Gastroesophageal sphincter (tissue), 4 donors: ENCODE measurements at regions not wholly inside any gene's neighbourhood (a gene's known extent, or its start where the extent isn't known, plus 50 kb on each side); places are given as distances from the start of the nearest gene placed in this dataset.

Experiments used
- ATAC-seq: fragments of 150-250 bp; one replicate; pipeline ENCODE4 v1.9.1; 2016; ENCODE audit warnings: mild to moderate bottlenecking, moderate library complexity
- H3K27ac ChIP-seq, 4 donors: fragments of 200-600 bp; sonication (generic) in 3 of 4; 1 replicate in 3 of 4; 2 replicates in 1 of 4; pipeline ENCODE4 v1.5.1; 2016 to 2019
- H3K27me3 ChIP-seq: fragments of 200-600 bp; sonication (generic); one replicate; pipeline ENCODE4 v1.5.1; 2019
- H3K36me3 ChIP-seq, 2 donors: fragments of 200-600 bp; sonication (generic); one replicate each; pipeline ENCODE4 v1.5.1; 2019; ENCODE audit warnings: control low read depth in 1 of 2
- H3K4me1 ChIP-seq, 3 donors: fragments of 200-600 bp; sonication (generic); 1 replicate in 2 of 3; 2 replicates in 1 of 3; pipeline ENCODE4 v1.5.1; 2016 to 2019; ENCODE audit warnings: control low read depth in 2 of 3
- H3K4me3 ChIP-seq, 2 donors: fragments of 200-600 bp; sonication (generic); one replicate each; pipeline ENCODE4 v1.5.1; 2019; ENCODE audit warnings: mild to moderate bottlenecking in 1 of 2, moderate library complexity in 1 of 2
- H3K9me3 ChIP-seq, 3 donors: fragments of 200-600 bp; sonication (generic); one replicate each; pipeline ENCODE4 v1.5.1; 2017 to 2019; ENCODE audit warnings: control low read depth in 2 of 3
- CTCF ChIP-seq, 4 experiments: fragments of 200-600 bp in 2 of 4; fragments of 450-650 bp in 2 of 4; sonication (generic) in 1 of 4; IDR thresholded peaks; one replicate each; pipeline ENCODE4 v1.5.1; 2017 to 2019; ENCODE audit warnings: antibody characterized with exemption in 4 of 4, mild to moderate bottlenecking in 2 of 4, moderate library complexity in 2 of 4
- EP300 ChIP-seq: sonication (generic); formaldehyde crosslinking; IDR thresholded peaks from one replicate; pipeline ENCODE4 v1.6.1; 2017; ENCODE audit warnings: antibody characterized with exemption, mild to moderate bottlenecking
- POLR2A ChIP-seq, 2 donors: fragments of 450-650 bp; IDR thresholded peaks; one replicate each; pipeline ENCODE4 v1.6.1; 2017; ENCODE audit warnings: antibody characterized with exemption in 2 of 2, mild to moderate bottlenecking in 2 of 2, moderate library complexity in 1 of 2
- POLR2AphosphoS5 ChIP-seq: sonication (generic); formaldehyde crosslinking; IDR thresholded peaks from one replicate; pipeline ENCODE4 v1.6.1; 2017; ENCODE audit warnings: antibody characterized with exemption
- whole genome bisulfite sequencing, 2 donors: methylation state at CpG; one replicate each; pipeline ENCODE4 v1.1.5; 2018; ENCODE audit warnings: low coverage in 1 of 2; 5-methylcytosine and 5-hydroxymethylcytosine counted together

DNA sequence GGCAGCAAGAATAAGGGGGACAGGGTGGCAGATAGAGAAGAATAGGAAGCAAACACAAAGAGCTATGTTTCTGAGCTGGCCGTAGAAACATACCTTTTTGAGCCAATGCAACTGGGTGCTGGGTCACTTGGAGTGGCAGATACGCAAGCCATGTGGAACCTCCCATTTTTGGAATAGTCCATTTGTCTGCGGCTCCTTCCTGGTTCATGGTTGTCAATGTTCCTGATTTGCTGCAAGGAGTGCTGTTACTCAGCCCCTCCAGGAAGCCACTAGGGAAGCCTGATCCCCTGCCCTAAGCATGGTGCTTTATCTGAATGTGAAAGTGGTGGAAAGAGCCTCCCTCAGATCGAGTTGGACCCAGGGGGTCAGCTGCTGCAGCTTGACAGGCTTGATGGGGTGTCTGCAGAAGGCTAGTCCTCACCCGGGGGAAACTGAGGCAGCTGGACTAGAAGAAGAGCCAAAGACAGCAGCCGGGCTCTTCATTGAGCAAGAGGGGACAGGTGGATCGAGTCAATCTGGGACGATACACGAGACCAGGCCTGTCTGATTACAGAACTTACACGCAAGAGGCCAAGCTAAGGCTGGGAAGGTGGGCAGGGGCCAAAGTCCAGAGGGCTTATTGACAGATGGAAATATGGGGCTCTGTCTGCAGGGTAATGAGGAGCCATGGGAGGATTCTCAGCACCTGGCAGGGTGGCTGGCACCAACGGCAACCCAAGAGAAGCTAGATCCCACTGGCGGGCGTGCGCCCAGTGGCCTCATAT is 57.4 kb upstream of the CTNNBL1 start:
- Histone ChIP-seq H3K36me3 (no peaks in the 10 kb centered on the region), H3K9me3 (peaks cover 0 to 37% (median 0%) of the 10 kb centered on the region in 3 donors), H3K4me3 (no peak overlapping the region), H3K27ac (no peak overlapping the region), H3K4me1 (no peaks in the 10 kb centered on the region), H3K27me3 (peaks cover 91% of the 10 kb centered on the region)
- 79 to 90% methylated on average over 5 to 8 of the region's 14 CpGs for WGBS, 2 donors
- TF ChIP-seq EP300 (no peak), CTCF (IDR thresholded peaks at IDR 0.05) (no peak), POLR2A (IDR thresholded peaks at IDR 0.05) (no peak), POLR2AphosphoS5 (no peak)
- no peak for ATAC-seq

DNA sequence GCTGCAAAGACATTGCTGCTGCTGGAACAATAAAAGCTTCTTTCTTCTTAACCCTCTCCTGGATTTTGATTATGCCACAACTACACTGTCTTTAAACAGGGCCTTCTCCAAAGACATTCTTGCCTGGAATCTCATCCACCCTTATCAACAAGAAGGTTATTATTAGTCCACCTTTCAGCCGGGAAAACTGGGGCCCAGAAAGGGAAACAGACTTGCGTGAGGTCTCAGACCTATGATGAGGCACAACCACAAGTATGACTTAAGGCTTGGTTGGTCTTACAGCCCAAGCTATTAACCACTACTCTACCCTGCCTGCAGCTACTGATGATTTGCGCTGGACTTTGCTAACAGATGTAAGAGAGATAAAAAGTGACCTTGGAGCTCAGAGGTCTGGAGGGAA is 62.8 kb upstream of the CTNNBL1 start:
- TF ChIP-seq EP300, result no peak
- no peak for TF ChIP-seq POLR2AphosphoS5
- H3K9me3 ChIP-seq, result peaks cover 0 to 24% (median 0%) of the 10 kb centered on the region in 3 donors
- ATAC-seq, result no peak
- no peaks in the 10 kb centered on the region for H3K36me3 ChIP-seq
- peaks cover 93% of the 10 kb centered on the region for H3K27me3 ChIP-seq
- no peak overlapping the region for H3K27ac ChIP-seq
- WGBS, 2 donors, result 54 to 60% methylated on average over 2 to 3 of the region's 3 CpGs
- H3K4me3 ChIP-seq, result no peak overlapping the region
- H3K4me1 ChIP-seq, result no peaks in the 10 kb centered on the region

- H3K27me3 ChIP-seq, result peaks cover 96% of the 10 kb centered on the region
- H3K4me3 ChIP-seq, result no peak overlapping the region
- H3K36me3 ChIP-seq, result no peaks in the 10 kb centered on the region
- H3K9me3 ChIP-seq, result peaks cover 0 to 16% (median 0%) of the 10 kb centered on the region in 3 donors
- H3K27ac ChIP-seq, result no peak overlapping the region
- TF ChIP-seq EP300 (no peak), CTCF (IDR thresholded peaks at IDR 0.05) (no peak), POLR2A (IDR thresholded peaks at IDR 0.05) (no peak), POLR2AphosphoS5 (no peak)
- H3K4me1 ChIP-seq, result no peaks in the 10 kb centered on the region
- ATAC-seq, result no peak
- WGBS, 2 donors, result 7% methylated on average over 2 of the region's 2 CpGs; no CpG with 5 or more reads in 1 of the 2 donors
Measured at GRCh38 chr20:37630166-37630565, 63.7 kb upstream of the CTNNBL1 start.

DNA sequence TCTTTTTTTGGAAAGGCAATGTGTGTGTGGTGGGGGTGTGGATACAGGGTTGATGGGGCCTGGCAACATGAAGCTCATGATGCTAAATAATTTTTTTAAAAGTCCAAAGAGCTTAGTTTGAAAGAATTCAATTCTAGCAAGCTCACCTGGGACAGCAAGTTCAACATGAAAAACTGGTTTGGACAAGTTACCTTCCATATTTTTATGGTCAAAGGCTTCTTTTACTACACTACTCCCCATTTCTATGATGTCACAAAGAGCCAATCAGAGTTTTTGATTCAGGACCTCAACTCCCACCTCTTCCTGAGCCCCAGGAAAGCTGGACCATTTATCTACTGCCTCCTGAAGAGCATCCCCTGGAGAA is 66.1 kb upstream of the CTNNBL1 start:
- H3K36me3 ChIP-seq, result no peaks in the 10 kb centered on the region
- TF ChIP-seq POLR2A (IDR thresholded peaks at IDR 0.05), result no peak
- no peak for TF ChIP-seq EP300
- no peak for TF ChIP-seq POLR2AphosphoS5
- TF ChIP-seq CTCF (IDR thresholded peaks at IDR 0.05), result no peak
- H3K27me3 ChIP-seq, result peaks cover 88% of the 10 kb centered on the region
- H3K9me3 ChIP-seq, result no peaks in the 10 kb centered on the region
- H3K27ac ChIP-seq, result no peak overlapping the region
- H3K4me1 ChIP-seq, result no peaks in the 10 kb centered on the region
- H3K4me3 ChIP-seq, result no peak overlapping the region
- ATAC-seq, result no peak

DNA sequence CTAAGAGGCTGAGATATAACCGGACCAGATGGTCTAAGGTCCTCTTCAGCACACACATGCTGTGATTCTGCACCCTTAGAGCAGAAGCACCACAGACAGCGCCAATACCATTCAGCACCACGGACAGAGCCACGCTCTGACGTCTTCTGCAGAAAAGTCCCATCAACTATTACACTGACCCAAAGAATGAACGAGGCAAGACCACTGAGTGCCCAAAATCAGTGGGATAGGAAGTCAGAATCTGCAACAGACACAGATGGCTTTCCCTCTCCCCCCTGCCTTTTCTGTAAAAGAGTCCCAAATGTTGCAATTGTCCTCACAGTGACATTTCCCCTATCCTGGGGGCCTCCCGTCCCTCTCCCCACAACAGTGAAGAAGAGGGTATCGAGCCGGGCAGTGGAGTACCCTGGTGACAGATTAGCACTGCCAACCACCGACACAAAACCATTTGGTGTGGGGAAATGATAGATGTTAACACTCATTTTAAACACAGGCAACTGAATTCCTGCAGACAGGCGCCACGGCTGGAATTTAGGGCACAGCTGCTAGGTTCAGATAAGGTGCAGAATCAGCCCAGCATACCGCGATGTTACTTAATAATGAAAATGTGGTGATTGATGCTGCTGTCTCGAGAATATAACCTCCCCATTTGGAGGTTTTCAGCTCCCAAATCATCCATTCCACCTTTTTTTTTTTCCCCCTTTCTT is 66.6 kb upstream of the CTNNBL1 start:
- ATAC-seq, result no peak
- WGBS, 2 donors, result 16 to 17% methylated on average over 8 to 10 of the region's 15 CpGs
- no peak for TF ChIP-seq POLR2AphosphoS5
- TF ChIP-seq POLR2A (IDR thresholded peaks at IDR 0.05), result no peak
- TF ChIP-seq CTCF (IDR thresholded peaks at IDR 0.05), result no peak
- TF ChIP-seq EP300, result no peak
- H3K27ac ChIP-seq, result no peak overlapping the region
- H3K4me3 ChIP-seq, result no peak overlapping the region
- H3K27me3 ChIP-seq, result peaks cover 88% of the 10 kb centered on the region
- H3K9me3 ChIP-seq, result no peaks in the 10 kb centered on the region
- H3K4me1 ChIP-seq, result no peaks in the 10 kb centered on the region
- no peaks in the 10 kb centered on the region for H3K36me3 ChIP-seq
